ENCODE measurements at regions not wholly inside any gene's neighbourhood (a gene's known extent, or its start where the extent isn't known, plus 50 kb on each side); places are given as distances from the start of the nearest gene placed in this dataset.

- no peak overlapping the region for H3K27ac ChIP-seq (ENCODE audit: low read depth, low read length)
- WGBS, 3 donors = 50 to 76% (median 75%) methylated on average over 1 of the region's 1 CpG
These were observed 594.9 kb upstream of the IGFBP3 start for GRCh38 chr7:46515844-46516590.

DNA sequence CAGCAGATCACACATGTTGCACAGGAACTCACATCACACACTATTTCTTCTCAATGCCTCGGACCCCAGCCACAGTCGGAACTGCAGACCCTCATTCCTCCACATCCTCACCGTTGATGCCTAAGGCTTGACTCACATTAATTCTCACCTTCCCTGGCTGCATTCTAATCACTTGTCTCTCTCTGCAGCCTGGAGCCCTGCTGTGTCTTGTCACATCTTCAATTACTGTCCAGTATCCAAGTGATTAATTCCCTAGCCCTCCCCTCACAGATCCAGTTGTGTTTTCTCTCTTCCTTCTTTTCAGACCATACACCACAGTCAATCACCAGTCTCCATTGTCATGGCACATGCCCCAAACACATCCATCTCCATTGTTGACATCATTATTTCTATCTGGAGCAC, 592.4 kb upstream of the IGFBP3 start:
- 41 to 65% (median 49%) methylated on average over 3 of the region's 3 CpGs for WGBS, 3 donors
- H3K27ac ChIP-seq (ENCODE audit: low read depth, low read length) = no peak overlapping the region

DNA sequence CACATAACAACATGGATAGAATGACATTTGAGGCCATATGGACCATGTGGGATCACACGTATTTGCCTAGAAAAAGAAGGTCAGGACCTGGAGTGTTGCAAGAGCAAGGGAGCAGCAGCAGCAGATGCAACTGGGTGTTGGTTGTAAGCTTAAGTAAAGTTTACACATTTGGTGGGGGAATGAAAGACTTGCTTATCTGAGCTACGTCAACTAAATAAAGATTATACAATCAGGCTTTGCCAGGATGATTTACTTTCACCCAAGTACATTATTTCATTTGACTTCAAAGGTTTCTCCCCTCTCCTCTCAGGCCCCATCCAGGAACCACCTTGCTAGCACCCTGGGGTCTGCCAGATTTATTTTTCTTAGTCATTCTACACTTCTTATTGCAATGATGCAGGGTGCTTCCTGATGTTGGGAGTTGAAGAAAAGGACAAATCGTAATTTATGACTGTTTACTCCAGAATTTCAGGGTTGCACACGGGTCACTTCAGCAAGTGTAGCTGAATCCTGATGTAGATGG, 591.9 kb upstream of the IGFBP3 start:
- H3K27ac ChIP-seq (ENCODE audit: low read depth, low read length) = no peak overlapping the region
- 46 to 67% (median 63%) methylated on average over 4 of the region's 4 CpGs for WGBS, 3 donors

- H3K27ac ChIP-seq (ENCODE audit: low read depth, low read length) = no peak overlapping the region
- WGBS, 3 donors = 75 to 86% (median 85%) methylated on average over 3 of the region's 3 CpGs
These were observed 590.6 kb upstream of the IGFBP3 start for GRCh38 chr7:46511442-46512215.

- WGBS, 3 donors = 53 to 69% (median 67%) methylated on average over 2 of the region's 2 CpGs
- H3K27ac ChIP-seq (ENCODE audit: low read depth, low read length) = no peak overlapping the region
These were observed 587.5 kb upstream of the IGFBP3 start for GRCh38 chr7:46508583-46508982.

DNA sequence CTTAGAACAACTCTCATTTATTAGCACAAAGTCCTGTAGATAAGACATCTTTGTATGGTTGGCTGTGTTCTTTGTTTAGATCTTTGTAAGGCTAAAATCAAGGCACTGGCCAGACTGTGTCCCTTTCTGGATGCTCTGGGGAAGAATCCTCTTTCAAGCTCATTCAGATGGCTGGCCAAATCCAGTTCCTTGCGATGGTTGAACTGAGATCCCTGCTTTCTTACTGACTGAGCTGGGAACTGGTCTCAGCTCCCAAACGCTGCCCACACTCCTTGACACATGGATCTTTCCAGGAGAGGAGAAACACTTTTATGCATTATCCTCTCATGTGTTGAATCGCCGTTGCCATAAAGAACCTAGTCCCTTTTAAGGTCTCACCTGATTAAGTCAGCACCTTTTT, 586.5 kb upstream of the IGFBP3 start:
- H3K27ac ChIP-seq (ENCODE audit: low read depth, low read length) = no peak overlapping the region
- WGBS, 3 donors = 86 to 88% (median 86%) methylated on average over 4 of the region's 4 CpGs

DNA sequence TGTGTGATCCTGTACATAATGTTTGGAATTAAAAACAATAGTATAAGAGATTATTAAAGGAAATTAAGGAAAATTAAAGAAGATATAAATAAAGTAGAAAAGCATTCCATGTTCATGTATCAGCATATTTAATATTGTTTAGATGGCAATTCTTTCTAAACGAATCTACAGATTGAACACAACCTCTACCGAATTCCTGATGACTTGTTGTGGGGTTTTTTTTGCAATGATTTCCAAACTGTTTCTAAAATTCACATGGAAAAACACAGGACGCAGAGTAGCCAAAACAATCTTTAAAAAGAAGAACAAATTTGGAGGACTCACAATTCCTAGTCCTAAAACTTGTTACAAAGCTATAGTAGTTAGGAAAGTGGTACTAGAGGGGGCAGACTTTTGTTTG, 573.4 kb upstream of the IGFBP3 start:
- WGBS, 3 donors = 70 to 82% (median 81%) methylated on average over 3 of the region's 3 CpGs

DNA sequence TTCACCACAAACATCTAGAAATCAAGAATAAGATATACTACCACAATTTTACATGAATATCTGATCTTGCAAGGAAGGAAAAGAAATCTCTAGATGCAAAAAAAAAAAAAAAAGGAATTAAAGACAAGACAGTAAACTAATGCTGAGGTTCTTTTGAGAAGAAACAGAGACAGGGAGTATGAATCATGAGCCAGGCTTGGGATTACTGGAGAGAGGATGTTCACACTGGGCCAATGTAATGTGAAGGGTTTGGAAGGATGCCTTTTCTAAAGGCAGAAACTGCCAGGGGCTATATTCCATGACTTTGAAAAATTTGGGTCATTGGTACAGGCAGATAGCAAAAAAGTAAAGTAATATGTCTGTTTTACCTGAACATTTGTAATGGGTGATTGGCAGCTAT, 573.0 kb upstream of the IGFBP3 start:
- no peak overlapping the region for H3K27ac ChIP-seq (ENCODE audit: low read depth, low read length)

More for the DNA sequence above, 573.4 kb upstream of the IGFBP3 start:
- H3K27ac ChIP-seq (ENCODE audit: low read depth, low read length) = no peak overlapping the region

DNA sequence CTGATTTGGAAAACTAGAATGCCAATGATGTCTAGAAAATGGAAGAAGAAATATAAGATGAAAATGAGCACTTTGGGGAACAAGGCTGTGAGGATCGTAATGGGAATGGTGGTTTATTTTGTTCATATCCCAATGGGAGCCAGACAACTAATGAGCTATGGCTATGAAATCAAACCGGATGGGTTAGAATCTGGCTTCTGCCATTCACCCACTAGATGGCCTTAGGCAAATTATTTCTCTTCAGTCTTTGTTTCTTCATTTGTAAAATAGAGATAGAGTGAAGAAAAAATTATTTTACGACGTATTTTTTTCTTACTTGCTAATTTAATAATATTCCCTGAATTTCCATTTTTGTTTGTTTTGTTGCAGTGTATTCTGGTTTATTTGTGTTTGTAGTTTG, 572.1 kb upstream of the IGFBP3 start:
- WGBS, 3 donors = 93 to 94% (median 94%) methylated on average over 4 of the region's 4 CpGs
- H3K27ac ChIP-seq (ENCODE audit: low read depth, low read length) = no peak overlapping the region

DNA sequence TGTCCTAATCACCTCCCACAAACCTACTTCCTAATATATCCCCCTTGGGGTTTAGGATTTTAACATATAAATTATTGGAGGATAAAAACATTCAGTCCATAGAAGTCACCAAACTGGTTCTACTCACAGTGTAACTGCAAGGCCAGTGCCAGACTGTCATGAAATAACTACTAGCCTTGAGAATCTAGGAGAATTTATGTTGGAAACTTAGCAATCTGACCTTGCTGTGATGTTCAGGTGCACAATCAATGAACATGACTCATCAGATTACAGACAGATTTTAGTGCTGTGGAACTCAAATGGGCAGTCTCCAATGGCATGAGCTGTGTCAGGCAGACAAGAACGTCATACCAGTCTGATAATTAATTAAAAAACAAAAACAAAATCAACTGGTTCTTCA, 571.4 kb upstream of the IGFBP3 start:
- no peak overlapping the region for H3K27ac ChIP-seq (ENCODE audit: low read depth, low read length)
- WGBS, 3 donors = 44 to 90% (median 86%) methylated on average over 1 of the region's 1 CpG

GRCh38 chr7:46490406-46490805, 569.3 kb upstream of the IGFBP3 start:
- 89 to 94% (median 89%) methylated on average over 1 of the region's 1 CpG for WGBS, 3 donors
- H3K27ac ChIP-seq (ENCODE audit: low read depth, low read length) = no peak overlapping the region

- H3K27ac ChIP-seq (ENCODE audit: low read depth, low read length) = no peak overlapping the region
These were observed 568.0 kb upstream of the IGFBP3 start for GRCh38 chr7:46489106-46489505.

GRCh38 chr7:46488607-46489006, 567.5 kb upstream of the IGFBP3 start:
- 26 to 48% (median 40%) methylated on average over 2 of the region's 2 CpGs for WGBS, 3 donors
- H3K27ac ChIP-seq (ENCODE audit: low read depth, low read length) = no peak overlapping the region

DNA sequence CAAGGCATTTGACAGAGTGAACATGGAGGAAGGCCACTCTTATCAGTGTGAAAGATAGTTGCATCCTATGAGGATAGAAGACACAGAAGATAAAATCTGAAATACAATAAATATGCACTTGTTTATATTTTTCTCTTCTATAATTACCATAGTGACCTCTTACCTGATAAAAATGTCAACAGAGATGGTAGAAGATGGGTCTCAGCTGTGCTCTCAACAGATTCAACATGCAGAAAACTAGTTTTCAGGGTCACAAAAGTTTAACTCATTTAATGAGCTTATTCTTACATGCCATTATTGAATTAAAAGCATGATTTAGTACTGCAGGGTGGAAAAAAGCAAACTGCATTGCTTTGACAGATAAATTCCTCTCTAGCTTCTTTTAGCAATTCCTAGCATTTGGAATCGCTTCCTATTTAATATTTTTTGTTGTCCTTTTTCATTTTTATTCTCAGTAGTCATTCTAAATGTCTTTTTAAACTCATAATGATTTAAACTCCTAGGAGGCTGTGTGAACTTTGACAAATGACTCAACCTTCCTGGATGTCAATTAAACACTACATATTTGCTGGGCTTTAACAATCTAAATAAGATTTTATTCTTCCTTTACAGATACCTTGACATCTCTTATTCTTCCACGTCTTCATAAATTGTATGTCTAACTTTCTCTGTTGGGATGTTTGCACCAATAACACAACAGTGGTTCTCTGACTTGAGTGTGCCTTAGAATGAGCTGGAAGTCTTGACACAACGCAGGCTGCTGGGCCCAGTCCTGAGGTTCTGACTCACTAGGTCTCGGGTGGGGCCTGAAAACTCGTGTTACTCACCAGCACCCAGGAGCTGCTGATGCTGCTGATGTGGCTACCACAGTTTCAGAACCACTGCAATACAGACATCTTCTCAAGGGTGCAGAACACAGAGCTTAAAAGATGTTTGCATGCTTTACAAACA, 565.5 kb upstream of the IGFBP3 start:
- WGBS, 3 donors = 53 to 61% (median 56%) methylated on average over 5 of the region's 5 CpGs
- H3K27ac ChIP-seq (ENCODE audit: low read depth, low read length) = no peak overlapping the region

GRCh38 chr7:46485481-46486065, 564.5 kb upstream of the IGFBP3 start:
- 72 to 83% (median 81%) methylated on average over 3 of the region's 3 CpGs for WGBS, 3 donors
- H3K27ac ChIP-seq (ENCODE audit: low read depth, low read length) = no peak overlapping the region

GRCh38 chr7:46484906-46485305, 563.8 kb upstream of the IGFBP3 start:
- no peak overlapping the region for H3K27ac ChIP-seq (ENCODE audit: low read depth, low read length)
- 72 to 78% (median 73%) methylated on average over 3 of the region's 3 CpGs for WGBS, 3 donors

GRCh38 chr7:46480619-46481018, 559.5 kb upstream of the IGFBP3 start:
- 68 to 77% (median 68%) methylated on average over 2 of the region's 2 CpGs for WGBS, 3 donors
- H3K27ac ChIP-seq (ENCODE audit: low read depth, low read length) = no peak overlapping the region

DNA sequence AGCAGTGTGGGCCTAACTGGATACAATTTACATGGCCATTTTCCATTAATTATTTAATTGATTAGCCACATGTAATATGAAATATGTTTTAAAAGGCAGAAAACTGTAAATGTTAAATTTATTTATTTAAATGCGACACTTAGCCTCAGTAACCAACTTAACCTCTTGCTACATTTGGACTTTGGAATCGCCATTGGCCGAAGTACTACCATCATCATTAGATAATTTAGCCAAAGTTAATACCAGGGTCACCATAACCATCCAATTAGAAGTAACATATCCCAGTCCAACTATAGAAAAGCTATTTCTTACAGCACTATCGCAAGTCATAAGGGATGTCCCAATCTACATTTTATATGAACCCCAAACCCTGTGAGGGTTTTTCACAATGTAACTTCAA, 558.6 kb upstream of the IGFBP3 start:
- H3K27ac ChIP-seq (ENCODE audit: low read depth, low read length) = no peak overlapping the region
- 95 to 99% (median 99%) methylated on average over 4 of the region's 4 CpGs for WGBS, 3 donors

All from adipose tissue (tissue), 3 donors.